ENCODE measurements at regions not wholly inside any gene's neighbourhood (a gene's known extent, or its start where the extent isn't known, plus 50 kb on each side); places are given as distances from the start of the nearest gene placed in this dataset.

GRCh38 chr7:15750727-15751126 is 64.2 kb upstream of the MEOX2 start:
- H3K4me3 ChIP-seq (ENCODE audit: low read depth in 1 of 2, low read length in 2 of 2), result no peak overlapping the region
- H2AFZ ChIP-seq (ENCODE audit: low read depth, low read length), result no peak overlapping the region
- no peaks in the 10 kb centered on the region for H3K27me3 ChIP-seq (ENCODE audit: insufficient read depth, low read length, poor library complexity)
- TF ChIP-seq EZH2 (IDR thresholded peaks at IDR 0.05; ENCODE audit: borderline replicate concordance, low read depth, low read length, severe bottlenecking), result no peak
- TF ChIP-seq, protein P1, sequence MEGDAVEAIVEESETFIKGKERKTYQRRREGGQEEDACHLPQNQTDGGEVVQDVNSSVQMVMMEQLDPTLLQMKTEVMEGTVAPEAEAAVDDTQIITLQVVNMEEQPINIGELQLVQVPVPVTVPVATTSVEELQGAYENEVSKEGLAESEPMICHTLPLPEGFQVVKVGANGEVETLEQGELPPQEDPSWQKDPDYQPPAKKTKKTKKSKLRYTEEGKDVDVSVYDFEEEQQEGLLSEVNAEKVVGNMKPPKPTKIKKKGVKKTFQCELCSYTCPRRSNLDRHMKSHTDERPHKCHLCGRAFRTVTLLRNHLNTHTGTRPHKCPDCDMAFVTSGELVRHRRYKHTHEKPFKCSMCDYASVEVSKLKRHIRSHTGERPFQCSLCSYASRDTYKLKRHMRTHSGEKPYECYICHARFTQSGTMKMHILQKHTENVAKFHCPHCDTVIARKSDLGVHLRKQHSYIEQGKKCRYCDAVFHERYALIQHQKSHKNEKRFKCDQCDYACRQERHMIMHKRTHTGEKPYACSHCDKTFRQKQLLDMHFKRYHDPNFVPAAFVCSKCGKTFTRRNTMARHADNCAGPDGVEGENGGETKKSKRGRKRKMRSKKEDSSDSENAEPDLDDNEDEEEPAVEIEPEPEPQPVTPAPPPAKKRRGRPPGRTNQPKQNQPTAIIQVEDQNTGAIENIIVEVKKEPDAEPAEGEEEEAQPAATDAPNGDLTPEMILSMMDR (IDR thresholded peaks at IDR 0.05; ENCODE audit: borderline replicate concordance, extremely low read depth, low read length, poor library complexity, severe bottlenecking), result no peak
- no peaks in the 10 kb centered on the region for H3K36me3 ChIP-seq (ENCODE audit: insufficient read depth, low read length)
- H3K9ac ChIP-seq (ENCODE audit: low read depth, low read length), result no peak overlapping the region
- H3K79me2 ChIP-seq (ENCODE audit: insufficient read depth, low read length), result no peaks in the 10 kb centered on the region
- H3K9me3 ChIP-seq (ENCODE audit: insufficient read depth, low read length, severe bottlenecking), result no peaks in the 10 kb centered on the region
- H3K27ac ChIP-seq (ENCODE audit: low read length), result no peak overlapping the region
- no peaks in the 10 kb centered on the region for H3K4me1 ChIP-seq (ENCODE audit: insufficient read depth, low read length)
- ATAC-seq (ENCODE audit: insufficient read depth, low read depth) (no peak), DNase-seq (no peak)
- H3K4me2 ChIP-seq (ENCODE audit: insufficient read depth, low read length), result no peak overlapping the region
- no peaks in the 10 kb centered on the region for H4K20me1 ChIP-seq (ENCODE audit: insufficient read depth, low read length)

- ATAC-seq (ENCODE audit: insufficient read depth, low read depth), result no peak
- no peaks in the 10 kb centered on the region for H3K27me3 ChIP-seq (ENCODE audit: insufficient read depth, low read length, poor library complexity)
- H2AFZ ChIP-seq (ENCODE audit: low read depth, low read length), result no peak overlapping the region
- H4K20me1 ChIP-seq (ENCODE audit: insufficient read depth, low read length), result no peaks in the 10 kb centered on the region
- DNase-seq, result no peak
- H3K9ac ChIP-seq (ENCODE audit: low read depth, low read length), result no peak overlapping the region
- no peak overlapping the region for H3K4me2 ChIP-seq (ENCODE audit: insufficient read depth, low read length)
- no peak overlapping the region for H3K27ac ChIP-seq (ENCODE audit: low read length)
- H3K4me1 ChIP-seq (ENCODE audit: insufficient read depth, low read length), result no peaks in the 10 kb centered on the region
- H3K4me3 ChIP-seq (ENCODE audit: low read depth in 1 of 2, low read length in 2 of 2), result no peak overlapping the region
- H3K9me3 ChIP-seq (ENCODE audit: insufficient read depth, low read length, severe bottlenecking), result no peaks in the 10 kb centered on the region
- H3K36me3 ChIP-seq (ENCODE audit: insufficient read depth, low read length), result no peaks in the 10 kb centered on the region
- no peaks in the 10 kb centered on the region for H3K79me2 ChIP-seq (ENCODE audit: insufficient read depth, low read length)
- TF ChIP-seq, protein P1 (IDR thresholded peaks at IDR 0.05; ENCODE audit: borderline replicate concordance, extremely low read depth, low read length, poor library complexity, severe bottlenecking), result no peak
- TF ChIP-seq EZH2 (IDR thresholded peaks at IDR 0.05; ENCODE audit: borderline replicate concordance, low read depth, low read length, severe bottlenecking), result no peak
Observed at GRCh38 chr7:15749631-15750030, 63.1 kb upstream of the MEOX2 start.

- H3K27me3 ChIP-seq (ENCODE audit: insufficient read depth, low read length, poor library complexity), result no peaks in the 10 kb centered on the region
- no peak overlapping the region for H3K27ac ChIP-seq (ENCODE audit: low read length)
- TF ChIP-seq, protein P1 (IDR thresholded peaks at IDR 0.05; ENCODE audit: borderline replicate concordance, extremely low read depth, low read length, poor library complexity, severe bottlenecking), result no peak
- no peak for TF ChIP-seq EZH2 (IDR thresholded peaks at IDR 0.05; ENCODE audit: borderline replicate concordance, low read depth, low read length, severe bottlenecking)
- H3K4me2 ChIP-seq (ENCODE audit: insufficient read depth, low read length), result no peak overlapping the region
- no peak overlapping the region for H3K4me3 ChIP-seq (ENCODE audit: low read depth in 1 of 2, low read length in 2 of 2)
- H3K4me1 ChIP-seq (ENCODE audit: insufficient read depth, low read length), result no peaks in the 10 kb centered on the region
- H3K36me3 ChIP-seq (ENCODE audit: insufficient read depth, low read length), result no peaks in the 10 kb centered on the region
- no peaks in the 10 kb centered on the region for H3K9me3 ChIP-seq (ENCODE audit: insufficient read depth, low read length, severe bottlenecking)
- no peak overlapping the region for H2AFZ ChIP-seq (ENCODE audit: low read depth, low read length)
- H3K79me2 ChIP-seq (ENCODE audit: insufficient read depth, low read length), result no peaks in the 10 kb centered on the region
- no peak overlapping the region for H3K9ac ChIP-seq (ENCODE audit: low read depth, low read length)
- H4K20me1 ChIP-seq (ENCODE audit: insufficient read depth, low read length), result no peaks in the 10 kb centered on the region
- ATAC-seq (ENCODE audit: insufficient read depth, low read depth) (no peak), DNase-seq (no peak)
Observed at GRCh38 chr7:15747712-15748111, 61.2 kb upstream of the MEOX2 start.

DNA sequence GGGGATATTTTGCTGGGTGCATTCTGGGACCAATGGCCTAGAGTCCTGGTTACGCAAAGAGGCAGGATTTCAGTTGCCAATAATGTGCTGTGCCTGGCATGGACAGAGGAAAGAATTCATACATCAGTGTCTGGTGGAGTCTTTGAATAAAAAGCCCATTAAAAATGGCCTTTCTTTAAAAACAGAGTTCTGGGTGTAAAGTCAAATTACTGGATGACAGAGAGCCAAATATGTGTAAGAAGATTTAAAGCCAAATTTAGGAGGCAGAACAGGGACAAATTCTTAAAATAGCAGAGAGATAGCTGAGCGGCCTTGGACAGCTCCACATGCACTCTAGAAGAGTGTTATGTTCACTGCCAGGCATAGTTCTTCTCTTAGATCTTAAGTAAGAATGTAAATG is 60.8 kb upstream of the MEOX2 start:
- Histone ChIP-seq H3K36me3 (ENCODE audit: insufficient read depth, low read length) (no peaks in the 10 kb centered on the region), H3K4me3 (ENCODE audit: low read depth in 1 of 2, low read length in 2 of 2) (no peak overlapping the region), H3K79me2 (ENCODE audit: insufficient read depth, low read length) (no peaks in the 10 kb centered on the region), H3K9me3 (ENCODE audit: insufficient read depth, low read length, severe bottlenecking) (no peaks in the 10 kb centered on the region), H3K4me1 (ENCODE audit: insufficient read depth, low read length) (no peaks in the 10 kb centered on the region), H3K27ac (ENCODE audit: low read length) (no peak overlapping the region), H3K4me2 (ENCODE audit: insufficient read depth, low read length) (no peak overlapping the region), H3K27me3 (ENCODE audit: insufficient read depth, low read length, poor library complexity) (no peaks in the 10 kb centered on the region), H2AFZ (ENCODE audit: low read depth, low read length) (no peak overlapping the region), H3K9ac (ENCODE audit: low read depth, low read length) (no peak overlapping the region), H4K20me1 (ENCODE audit: insufficient read depth, low read length) (no peaks in the 10 kb centered on the region)
- TF ChIP-seq, protein P1 (IDR thresholded peaks at IDR 0.05; ENCODE audit: borderline replicate concordance, extremely low read depth, low read length, poor library complexity, severe bottlenecking), result no peak
- TF ChIP-seq EZH2 (IDR thresholded peaks at IDR 0.05; ENCODE audit: borderline replicate concordance, low read depth, low read length, severe bottlenecking), result no peak
- ATAC-seq (ENCODE audit: insufficient read depth, low read depth), result no peak
- no peak for DNase-seq
